ENCODE measurements at regions not wholly inside any gene's neighbourhood (a gene's known extent, or its start where the extent isn't known, plus 50 kb on each side); places are given as distances from the start of the nearest gene placed in this dataset.

- no peak for TF ChIP-seq CTCF (IDR thresholded peaks at IDR 0.05)
- TF ChIP-seq POLR2A (IDR thresholded peaks at IDR 0.05), result no peak
Observed at GRCh38 chr4:116059361-116059760, 945.9 kb upstream of the NDST4 start.
